ENCODE measurements at regions not wholly inside any gene's neighbourhood (a gene's known extent, or its start where the extent isn't known, plus 50 kb on each side); places are given as distances from the start of the nearest gene placed in this dataset.

DNA sequence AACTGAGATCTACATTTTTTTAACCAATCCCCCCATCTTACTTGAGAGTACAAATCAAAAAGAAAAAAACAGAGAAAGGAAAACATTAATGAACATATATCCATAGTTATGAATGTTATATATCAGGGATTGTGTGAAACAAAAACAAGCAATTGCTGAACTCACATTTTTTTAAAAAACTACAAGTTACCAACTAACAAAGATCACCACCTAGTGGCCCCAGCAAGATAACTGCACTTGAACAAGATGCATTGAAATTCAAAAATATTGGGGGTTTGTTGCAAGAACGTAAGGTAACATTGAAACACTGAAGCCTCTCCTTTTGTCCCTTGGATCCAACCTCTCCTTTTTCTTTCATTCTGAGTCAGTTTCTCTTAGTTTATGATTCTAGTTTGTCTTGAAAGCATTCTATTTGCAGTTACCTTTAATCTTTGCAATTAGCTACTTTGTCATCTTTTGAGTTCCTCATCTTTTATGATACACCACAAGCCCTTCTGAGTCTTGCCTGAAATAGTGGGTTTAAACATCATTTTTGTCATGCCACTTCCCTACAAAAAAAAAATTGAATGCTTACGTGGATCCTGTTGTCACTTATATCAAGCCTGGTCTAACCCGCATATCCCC, 87.3 kb upstream of the TES start:
- Histone ChIP-seq H3K36me3 (no peaks in the 10 kb centered on the region), H3K27ac (replicated peaks in 1 of 4) (no peak overlapping the region), H3K9me3 (peaks cover 0 to 1% (median 0%) of the 10 kb centered on the region in 4 donors), H3K4me1 (peaks cover 0 to 8% (median 3%) of the 10 kb centered on the region in 4 donors), H3K4me3 (no peak overlapping the region), H3K27me3 (no peaks in the 10 kb centered on the region)
- 47% methylated on average over 3 of the region's 3 CpGs for WGBS
- DNase-seq (ENCODE audit: extremely low spot score), result no peak
- TF ChIP-seq, protein P1, sequence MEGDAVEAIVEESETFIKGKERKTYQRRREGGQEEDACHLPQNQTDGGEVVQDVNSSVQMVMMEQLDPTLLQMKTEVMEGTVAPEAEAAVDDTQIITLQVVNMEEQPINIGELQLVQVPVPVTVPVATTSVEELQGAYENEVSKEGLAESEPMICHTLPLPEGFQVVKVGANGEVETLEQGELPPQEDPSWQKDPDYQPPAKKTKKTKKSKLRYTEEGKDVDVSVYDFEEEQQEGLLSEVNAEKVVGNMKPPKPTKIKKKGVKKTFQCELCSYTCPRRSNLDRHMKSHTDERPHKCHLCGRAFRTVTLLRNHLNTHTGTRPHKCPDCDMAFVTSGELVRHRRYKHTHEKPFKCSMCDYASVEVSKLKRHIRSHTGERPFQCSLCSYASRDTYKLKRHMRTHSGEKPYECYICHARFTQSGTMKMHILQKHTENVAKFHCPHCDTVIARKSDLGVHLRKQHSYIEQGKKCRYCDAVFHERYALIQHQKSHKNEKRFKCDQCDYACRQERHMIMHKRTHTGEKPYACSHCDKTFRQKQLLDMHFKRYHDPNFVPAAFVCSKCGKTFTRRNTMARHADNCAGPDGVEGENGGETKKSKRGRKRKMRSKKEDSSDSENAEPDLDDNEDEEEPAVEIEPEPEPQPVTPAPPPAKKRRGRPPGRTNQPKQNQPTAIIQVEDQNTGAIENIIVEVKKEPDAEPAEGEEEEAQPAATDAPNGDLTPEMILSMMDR (IDR thresholded peaks at IDR 0.05), result peak; percentile 41 to 66 (median 50)
- TF ChIP-seq POLR2AphosphoS5 (IDR thresholded peaks at IDR 0.05), result no peak
- intact Hi-C loops (cut with DNase I), result no loop called here

DNA sequence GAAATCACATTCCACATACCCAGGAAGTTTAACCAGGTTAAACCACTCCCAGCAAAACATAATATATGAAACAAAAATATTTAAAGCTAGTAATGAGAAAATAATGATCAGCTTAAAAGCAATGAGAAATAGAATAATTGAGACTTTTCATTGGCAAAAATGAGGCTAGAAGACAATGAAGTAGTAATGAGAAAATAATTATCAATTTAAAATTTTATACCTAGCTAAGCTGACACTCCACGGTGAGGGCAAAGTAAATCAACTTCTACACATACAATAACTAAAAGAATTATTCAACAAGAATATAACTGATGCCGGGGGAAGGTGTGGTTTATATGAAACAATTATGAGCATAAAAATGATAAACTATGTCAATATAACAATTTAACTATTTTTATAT, 82.2 kb upstream of the TES start:
- WGBS, result 91% methylated on average over 2 of the region's 2 CpGs
- intact Hi-C loops (cut with DNase I), result no loop called here
- H3K4me1 ChIP-seq, result peaks cover 0 to under 1% (median 0%) of the 10 kb centered on the region in 4 donors

DNA sequence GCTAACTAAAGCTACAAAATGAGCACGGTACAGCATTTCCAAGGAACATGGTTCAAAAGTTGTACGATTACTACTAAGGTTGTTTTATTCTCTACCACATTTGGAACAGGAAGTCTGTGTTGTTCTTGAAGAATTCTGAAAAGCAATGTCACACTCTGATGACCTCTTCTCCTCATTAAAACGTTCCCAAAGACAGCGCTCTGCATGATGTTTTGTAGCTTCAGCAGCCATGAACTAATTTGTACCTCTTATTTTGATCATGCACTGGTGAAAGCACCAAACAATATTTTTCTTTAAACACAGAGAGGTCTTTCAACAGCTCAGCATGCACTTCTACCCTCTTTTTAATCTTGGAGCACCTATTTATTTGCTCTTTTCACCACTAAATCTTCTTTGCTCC, 75.0 kb upstream of the TES start:
- Histone ChIP-seq H3K4me1 (peaks cover 0 to 16% (median 13%) of the 10 kb centered on the region in 4 donors), H3K9me3 (no peaks in the 10 kb centered on the region), H3K4me3 (no peak overlapping the region), H3K36me3 (no peaks in the 10 kb centered on the region), H3K27ac (replicated peaks in 1 of 4) (no peak overlapping the region), H3K27me3 (no peaks in the 10 kb centered on the region)
- intact Hi-C loops (cut with DNase I), result loop anchor here (5.0 kb wide), 1 partner anchor 42 kb away; no protein-coding TSS in a partner anchor
- TF ChIP-seq, protein P1 (IDR thresholded peaks at IDR 0.05), result no peak
- no peak for TF ChIP-seq EP300 (IDR thresholded peaks at IDR 0.05)
- no peak for TF ChIP-seq POLR2A (IDR thresholded peaks at IDR 0.05; ENCODE audit: low read depth)
- TF ChIP-seq POLR2AphosphoS5 (IDR thresholded peaks at IDR 0.05), result no peak
- WGBS, result 75% methylated on average over 4 of the region's 4 CpGs
- DNase-seq (ENCODE audit: extremely low spot score), result no peak

More for the DNA sequence above, 82.2 kb upstream of the TES start:
- no peaks in the 10 kb centered on the region for H3K27me3 ChIP-seq
- H3K4me3 ChIP-seq, result no peak overlapping the region
- peaks cover 0 to 6% (median 1%) of the 10 kb centered on the region in 4 donors for H3K9me3 ChIP-seq
- TF ChIP-seq POLR2AphosphoS5 (IDR thresholded peaks at IDR 0.05), result no peak
- no peak for TF ChIP-seq POLR2A (IDR thresholded peaks at IDR 0.05; ENCODE audit: low read depth)
- TF ChIP-seq, protein P1 (IDR thresholded peaks at IDR 0.05), result no peak
- TF ChIP-seq EP300 (IDR thresholded peaks at IDR 0.05), result no peak
- no peaks in the 10 kb centered on the region for H3K36me3 ChIP-seq
- no peak overlapping the region for H3K27ac ChIP-seq (replicated peaks in 1 of 4)
- no peak for DNase-seq (ENCODE audit: extremely low spot score)

DNA sequence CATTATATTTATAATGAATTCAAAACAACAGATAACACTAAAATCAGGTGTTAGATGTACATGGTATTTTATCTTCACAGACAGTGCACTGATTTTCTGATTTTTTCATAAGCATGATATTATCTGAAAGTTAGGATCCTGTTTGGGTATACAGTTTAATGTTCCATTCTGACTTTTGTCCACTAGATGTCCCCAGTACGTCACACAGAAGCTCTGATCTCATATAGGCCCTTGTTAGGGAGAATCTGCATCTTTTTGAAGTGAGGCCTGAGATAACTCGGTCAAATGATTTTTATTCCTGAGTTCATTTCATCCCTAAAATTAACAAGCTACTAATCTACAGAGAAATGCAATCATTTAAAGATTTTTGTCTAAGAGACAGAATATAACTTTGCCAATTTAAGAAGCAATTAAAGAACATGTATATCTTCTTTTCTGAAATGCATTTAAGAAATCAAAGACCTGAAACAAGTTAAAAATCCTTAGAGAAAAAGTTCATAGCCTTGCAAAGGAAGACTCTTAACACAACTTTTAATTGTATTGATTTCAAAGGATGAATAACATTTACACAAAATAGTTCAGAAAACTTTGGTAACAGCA, 72.0 kb upstream of the TES start:
- H3K27ac ChIP-seq (replicated peaks in 1 of 4), result peak overlapping the region in 1 of 4 donors; percentile 44
- no peaks in the 10 kb centered on the region for H3K36me3 ChIP-seq
- intact Hi-C loops (cut with DNase I), result loop anchor here (5.0 kb wide), 1 partner anchor 39 kb away; no protein-coding TSS in a partner anchor
- no peak for DNase-seq (ENCODE audit: extremely low spot score)
- no peak overlapping the region for H3K4me3 ChIP-seq
- peaks cover 0 to 16% (median 13%) of the 10 kb centered on the region in 4 donors for H3K4me1 ChIP-seq
- TF ChIP-seq POLR2AphosphoS5 (IDR thresholded peaks at IDR 0.05), result no peak
- TF ChIP-seq, protein P1 (IDR thresholded peaks at IDR 0.05), result peak; percentile 66 to 83 (median 67)
- H3K27me3 ChIP-seq, result no peaks in the 10 kb centered on the region
- WGBS, result 10% methylated on average over 2 of the region's 2 CpGs
- H3K9me3 ChIP-seq, result no peaks in the 10 kb centered on the region

Measured in esophagus muscularis mucosa (tissue), 4 donors.